HEK293T (cell line): ENCODE measurements at regions not wholly inside any gene's neighbourhood (a gene's known extent, or its start where the extent isn't known, plus 50 kb on each side); places are given as distances from the start of the nearest gene placed in this dataset.

Experiments used
- ARNT ChIP-seq: fragments of 450-650 bp; IDR thresholded peaks from 2 replicates; pipeline ENCODE4 v1.6.1; 2017; ENCODE audit warnings: mild to moderate bottlenecking
- FOXK2 ChIP-seq: fragments of 450-650 bp; IDR thresholded peaks from 2 replicates; pipeline ENCODE4 v1.6.1; 2016; ENCODE audit warnings: mild to moderate bottlenecking
- FOXM1 ChIP-seq: fragments of 450-650 bp; IDR thresholded peaks from 2 replicates; pipeline ENCODE4 v1.6.1; 2017; ENCODE audit warnings: mild to moderate bottlenecking, borderline replicate concordance
- LEF1 ChIP-seq: fragments of 450-650 bp; IDR thresholded peaks from 2 replicates; pipeline ENCODE4 v1.6.1; 2017; ENCODE audit warnings: mild to moderate bottlenecking, borderline replicate concordance
- SP1 ChIP-seq: fragments of 450-650 bp; IDR thresholded peaks from 2 replicates; pipeline ENCODE4 v1.6.1; 2017
- SUZ12 ChIP-seq: fragments of 450-650 bp; IDR thresholded peaks from 2 replicates; pipeline ENCODE4 v1.6.1; 2016; ENCODE audit warnings: mild to moderate bottlenecking
- ZNF384 ChIP-seq: fragments of 450-650 bp; IDR thresholded peaks from 2 replicates; pipeline ENCODE4 v1.6.1; 2016

GRCh38 chr1:81439046-81439823, 361.5 kb upstream of the ADGRL2 start:
- TF ChIP-seq SP1 (no peak), FOXK2 (no peak), FOXM1 (no peak), ARNT (no peak), ZNF384 (no peak), SUZ12 (no peak), LEF1 (no peak)
